Fibroblast of lung (primary cell): ENCODE measurements at regions not wholly inside any gene's neighbourhood (a gene's known extent, or its start where the extent isn't known, plus 50 kb on each side); places are given as distances from the start of the nearest gene placed in this dataset.

ENCODE experiments used
- DNase-seq, 2 donors: peaks; one replicate each; pipeline versions ENCODE4 v3.0.0 to v3.0.0-alpha.2; 2010; ENCODE audit warnings: low read depth in 2 of 2
- H2AFZ ChIP-seq: 2 replicates; pipeline ENCODE4 v1.5.1; 2012; ENCODE audit warnings: low read length, control low read depth, inconsistent platforms
- H3K27ac ChIP-seq: 2 replicates; pipeline ENCODE4 v1.5.1; 2011; ENCODE audit warnings: low read length, control low read depth; ENCODE audit not compliant: insufficient read depth
- H3K27me3 ChIP-seq: 2 replicates; pipeline ENCODE4 v1.5.1; 2011; ENCODE audit warnings: mild to moderate bottlenecking, low read length; ENCODE audit not compliant: control insufficient read depth, insufficient read depth
- H3K36me3 ChIP-seq: 2 replicates; pipeline ENCODE4 v1.5.1; 2011; ENCODE audit warnings: low read length; ENCODE audit not compliant: control insufficient read depth, insufficient read depth
- H3K4me1 ChIP-seq: 2 replicates; pipeline ENCODE4 v1.5.1; 2011; ENCODE audit warnings: low read length; ENCODE audit not compliant: control insufficient read depth, insufficient read depth; ENCODE audit errors: extremely low read depth
- H3K4me2 ChIP-seq: 2 replicates; pipeline ENCODE4 v1.5.1; 2011; ENCODE audit warnings: low read length, control low read depth; ENCODE audit not compliant: insufficient read depth; ENCODE audit errors: extremely low read depth
- H3K4me3 ChIP-seq, 4 experiments: fragments of 200-600 bp in 1 of 4; sonication (generic) in 1 of 4; replicated peaks in 1 of 4; 2 replicates each; pipeline ENCODE4 v1.5.1; 2011 to 2016; ENCODE audit warnings: low read length in 4 of 4, low read depth in 3 of 4, mild to moderate bottlenecking in 3 of 4, control low read depth in 2 of 4, inconsistent platforms in 1 of 4, mixed read lengths in 1 of 4; ENCODE audit not compliant: insufficient read depth in 1 of 4; ENCODE audit errors: control extremely low read depth in 1 of 4
- H3K79me2 ChIP-seq: 2 replicates; pipeline ENCODE4 v1.5.1; 2012; ENCODE audit warnings: mild to moderate bottlenecking, low read length, inconsistent platforms; ENCODE audit not compliant: control insufficient read depth, insufficient read depth
- H3K9ac ChIP-seq: 2 replicates; pipeline ENCODE4 v1.5.1; 2011; ENCODE audit warnings: mild to moderate bottlenecking, low read length, control low read depth; ENCODE audit not compliant: insufficient read depth
- H3K9me3 ChIP-seq: 2 replicates; pipeline ENCODE4 v1.5.1; 2012; ENCODE audit warnings: low read depth, low read length; ENCODE audit not compliant: control insufficient read depth, insufficient read depth
- H4K20me1 ChIP-seq: 2 replicates; pipeline ENCODE4 v1.5.1; 2011; ENCODE audit warnings: low read length; ENCODE audit not compliant: control insufficient read depth, insufficient read depth; ENCODE audit errors: extremely low read depth
- EZH2 ChIP-seq: IDR thresholded peaks from 2 replicates; pipeline ENCODE4 v1.5.1; 2012; ENCODE audit warnings: low read length, control low read depth, mild to moderate bottlenecking; ENCODE audit errors: missing control alignments
- TF ChIP-seq, protein P1 (sequence below), 2 donors: IDR thresholded peaks in 1 of 2; conservative IDR thresholded peaks in 1 of 2; 1 replicate in 1 of 2; 2 replicates in 1 of 2; pipeline ENCODE4 v1.5.1; 2011 to 2012; ENCODE audit warnings: low read length in 2 of 2, control low read depth in 1 of 2, inconsistent platforms in 1 of 2, low read depth in 1 of 2, mild to moderate bottlenecking in 1 of 2

DNA sequence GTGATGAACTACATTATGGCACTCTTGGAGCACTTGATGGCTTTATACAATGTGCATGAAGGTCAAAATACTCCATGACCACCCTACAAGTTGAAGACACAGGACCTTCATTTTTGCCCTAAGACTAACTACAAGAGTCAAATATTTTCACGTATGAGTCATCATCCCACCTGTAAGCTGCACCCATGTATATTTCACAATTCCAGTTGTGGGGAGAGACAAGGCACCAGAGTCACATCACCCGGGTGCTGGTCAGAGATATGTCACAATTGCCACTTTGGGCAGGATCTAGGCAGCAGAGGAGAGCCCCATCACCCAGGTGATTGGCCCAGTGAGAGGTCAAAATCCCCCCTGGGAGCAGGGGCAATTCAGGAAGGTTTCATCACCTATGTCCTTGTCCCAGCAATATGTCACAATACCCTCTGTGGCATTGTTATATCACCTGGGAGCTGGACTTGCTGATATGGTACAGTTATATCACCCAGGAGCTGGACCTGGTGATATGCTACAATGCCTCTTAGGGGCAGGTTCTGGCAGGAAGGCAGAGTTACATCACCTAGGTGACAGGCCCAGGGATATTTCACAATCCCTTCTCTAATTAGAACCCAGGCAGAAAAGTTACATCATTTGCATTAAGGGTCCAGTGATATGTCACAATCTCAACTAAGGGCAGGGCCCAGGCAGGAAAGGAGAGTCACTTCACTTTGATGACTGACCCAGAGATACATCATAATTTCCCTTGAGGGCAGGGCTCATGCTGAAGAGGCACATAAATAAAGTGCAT lies 1839.2 kb downstream of the TP53TG3F start:
- TF ChIP-seq, protein P1, sequence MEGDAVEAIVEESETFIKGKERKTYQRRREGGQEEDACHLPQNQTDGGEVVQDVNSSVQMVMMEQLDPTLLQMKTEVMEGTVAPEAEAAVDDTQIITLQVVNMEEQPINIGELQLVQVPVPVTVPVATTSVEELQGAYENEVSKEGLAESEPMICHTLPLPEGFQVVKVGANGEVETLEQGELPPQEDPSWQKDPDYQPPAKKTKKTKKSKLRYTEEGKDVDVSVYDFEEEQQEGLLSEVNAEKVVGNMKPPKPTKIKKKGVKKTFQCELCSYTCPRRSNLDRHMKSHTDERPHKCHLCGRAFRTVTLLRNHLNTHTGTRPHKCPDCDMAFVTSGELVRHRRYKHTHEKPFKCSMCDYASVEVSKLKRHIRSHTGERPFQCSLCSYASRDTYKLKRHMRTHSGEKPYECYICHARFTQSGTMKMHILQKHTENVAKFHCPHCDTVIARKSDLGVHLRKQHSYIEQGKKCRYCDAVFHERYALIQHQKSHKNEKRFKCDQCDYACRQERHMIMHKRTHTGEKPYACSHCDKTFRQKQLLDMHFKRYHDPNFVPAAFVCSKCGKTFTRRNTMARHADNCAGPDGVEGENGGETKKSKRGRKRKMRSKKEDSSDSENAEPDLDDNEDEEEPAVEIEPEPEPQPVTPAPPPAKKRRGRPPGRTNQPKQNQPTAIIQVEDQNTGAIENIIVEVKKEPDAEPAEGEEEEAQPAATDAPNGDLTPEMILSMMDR (conservative IDR thresholded peaks at IDR 0.05 in 1 of 2, IDR thresholded peaks at IDR 0.05 in 1 of 2; ENCODE audit: low read depth in 1 of 2, low read length in 2 of 2): no peak
- TF ChIP-seq EZH2: no peak
- Histone ChIP-seq H3K27ac (no peak overlapping the region), H3K4me1 (no peaks in the 10 kb centered on the region), H3K36me3 (no peaks in the 10 kb centered on the region), H3K9me3 (no peaks in the 10 kb centered on the region), H3K9ac (no peak overlapping the region), H4K20me1 (no peaks in the 10 kb centered on the region), H3K27me3 (no peaks in the 10 kb centered on the region), H2AFZ (no peak overlapping the region), H3K4me3 (no peak overlapping the region), H3K4me2 (no peak overlapping the region), H3K79me2 (no peaks in the 10 kb centered on the region)
- no peak for DNase-seq

DNA sequence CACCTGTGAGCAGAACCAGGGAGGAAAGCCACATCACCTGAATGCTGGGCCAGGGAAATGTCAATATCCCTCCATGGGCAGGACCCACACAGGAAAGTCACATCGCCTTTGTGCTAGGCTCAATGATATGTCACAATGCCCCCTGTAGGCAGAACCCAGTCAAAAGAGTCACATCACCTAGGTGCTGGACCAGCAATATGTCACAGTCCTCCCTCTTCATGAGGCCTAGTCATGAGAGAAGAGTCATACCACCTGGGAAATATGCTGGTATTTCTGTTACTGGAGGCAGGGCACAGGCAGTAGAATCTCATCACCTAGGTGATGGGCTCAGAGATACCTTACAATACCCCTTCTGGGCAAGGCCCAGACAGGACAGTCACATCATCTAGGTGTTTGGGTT lies 1843.4 kb downstream of the TP53TG3F start:
- TF ChIP-seq, protein P1 (conservative IDR thresholded peaks at IDR 0.05 in 1 of 2, IDR thresholded peaks at IDR 0.05 in 1 of 2; ENCODE audit: low read depth in 1 of 2, low read length in 2 of 2): no peak
- no peak for TF ChIP-seq EZH2
- Histone ChIP-seq H3K27ac (no peak overlapping the region), H3K36me3 (no peaks in the 10 kb centered on the region), H3K27me3 (no peaks in the 10 kb centered on the region), H2AFZ (no peak overlapping the region), H4K20me1 (no peaks in the 10 kb centered on the region), H3K4me2 (no peak overlapping the region), H3K4me3 (no peak overlapping the region), H3K4me1 (no peaks in the 10 kb centered on the region), H3K9ac (no peak overlapping the region), H3K9me3 (no peaks in the 10 kb centered on the region), H3K79me2 (no peaks in the 10 kb centered on the region)
- no peak for DNase-seq

DNA sequence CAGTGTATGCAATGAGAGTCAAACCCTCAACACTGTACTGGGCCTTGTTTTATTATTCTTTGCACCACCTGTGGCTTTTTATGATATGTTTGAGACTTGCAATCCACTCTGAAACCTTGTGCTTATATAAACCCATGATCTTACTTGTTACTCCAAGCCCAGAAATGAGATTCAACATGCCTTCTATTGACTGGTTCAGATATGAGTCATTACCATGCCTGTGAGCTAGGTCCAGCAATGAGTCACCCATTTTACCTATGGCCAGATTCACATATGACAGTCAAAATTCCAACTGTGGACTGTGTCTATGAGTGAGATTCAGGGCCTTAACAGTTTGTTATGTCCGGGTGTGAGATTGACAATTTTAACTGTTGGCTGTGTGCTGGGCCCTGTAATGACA lies 1846.1 kb downstream of the TP53TG3F start:
- Histone ChIP-seq H3K36me3 (no peaks in the 10 kb centered on the region), H4K20me1 (no peaks in the 10 kb centered on the region), H3K4me1 (no peaks in the 10 kb centered on the region), H3K9me3 (no peaks in the 10 kb centered on the region), H3K79me2 (no peaks in the 10 kb centered on the region), H3K4me3 (no peak overlapping the region), H3K27me3 (no peaks in the 10 kb centered on the region), H3K27ac (no peak overlapping the region), H3K9ac (no peak overlapping the region), H2AFZ (no peak overlapping the region), H3K4me2 (no peak overlapping the region)
- no peak for DNase-seq
- TF ChIP-seq, protein P1 (conservative IDR thresholded peaks at IDR 0.05 in 1 of 2, IDR thresholded peaks at IDR 0.05 in 1 of 2; ENCODE audit: low read depth in 1 of 2, low read length in 2 of 2): no peak
